ENCODE measurements at regions not wholly inside any gene's neighbourhood (a gene's known extent, or its start where the extent isn't known, plus 50 kb on each side); places are given as distances from the start of the nearest gene placed in this dataset.

GRCh38 chr16:86378128-86378527 is 132.2 kb upstream of the FOXF1 start:
- no peak for TF ChIP-seq CTCF (IDR thresholded peaks at IDR 0.05; ENCODE audit: low read depth, low read length, missing control alignments)
- no peak for DNase-seq (ENCODE audit: low read depth)

GRCh38 chr16:86378831-86379504 is 131.4 kb upstream of the FOXF1 start:
- H3K4me3 ChIP-seq (ENCODE audit: low read depth, low read length), result no peak overlapping the region
- TF ChIP-seq CTCF (IDR thresholded peaks at IDR 0.05; ENCODE audit: low read depth, low read length, missing control alignments), result no peak
- DNase-seq (ENCODE audit: low read depth), result no peak

More at GRCh38 chr16:86378128-86378527, 132.2 kb upstream of the FOXF1 start:
- H3K4me3 ChIP-seq (ENCODE audit: low read depth, low read length), result no peak overlapping the region

GRCh38 chr16:86379505-86379846 is 130.9 kb upstream of the FOXF1 start:
- H3K4me3 ChIP-seq (ENCODE audit: low read depth, low read length), result no peak overlapping the region
- DNase-seq (ENCODE audit: low read depth), result no peak
- no peak for TF ChIP-seq CTCF (IDR thresholded peaks at IDR 0.05; ENCODE audit: low read depth, low read length, missing control alignments)

GRCh38 chr16:86380030-86380429 is 130.3 kb upstream of the FOXF1 start:
- H3K4me3 ChIP-seq (ENCODE audit: low read depth, low read length), result no peak overlapping the region
- no peak for TF ChIP-seq CTCF (IDR thresholded peaks at IDR 0.05; ENCODE audit: low read depth, low read length, missing control alignments)
- no peak for DNase-seq (ENCODE audit: low read depth)

- no peak for TF ChIP-seq CTCF (IDR thresholded peaks at IDR 0.05; ENCODE audit: low read depth, low read length, missing control alignments)
- DNase-seq (ENCODE audit: low read depth), result no peak
- no peak overlapping the region for H3K4me3 ChIP-seq (ENCODE audit: low read depth, low read length)
Measured at GRCh38 chr16:86381491-86381890, 128.8 kb upstream of the FOXF1 start.

GRCh38 chr16:86382067-86382773 is 128.1 kb upstream of the FOXF1 start:
- DNase-seq (ENCODE audit: low read depth), result no peak
- no peak overlapping the region for H3K4me3 ChIP-seq (ENCODE audit: low read depth, low read length)
- no peak for TF ChIP-seq CTCF (IDR thresholded peaks at IDR 0.05; ENCODE audit: low read depth, low read length, missing control alignments)

All from GM12864 (cell line).